ENCODE measurements at regions not wholly inside any gene's neighbourhood (a gene's known extent, or its start where the extent isn't known, plus 50 kb on each side); places are given as distances from the start of the nearest gene placed in this dataset.
"Not testable (repeated sequence)": the region's sequence is repeated elsewhere in the genome, so short reads cannot be mapped to it uniquely, and the experiment has no call there.

DNA sequence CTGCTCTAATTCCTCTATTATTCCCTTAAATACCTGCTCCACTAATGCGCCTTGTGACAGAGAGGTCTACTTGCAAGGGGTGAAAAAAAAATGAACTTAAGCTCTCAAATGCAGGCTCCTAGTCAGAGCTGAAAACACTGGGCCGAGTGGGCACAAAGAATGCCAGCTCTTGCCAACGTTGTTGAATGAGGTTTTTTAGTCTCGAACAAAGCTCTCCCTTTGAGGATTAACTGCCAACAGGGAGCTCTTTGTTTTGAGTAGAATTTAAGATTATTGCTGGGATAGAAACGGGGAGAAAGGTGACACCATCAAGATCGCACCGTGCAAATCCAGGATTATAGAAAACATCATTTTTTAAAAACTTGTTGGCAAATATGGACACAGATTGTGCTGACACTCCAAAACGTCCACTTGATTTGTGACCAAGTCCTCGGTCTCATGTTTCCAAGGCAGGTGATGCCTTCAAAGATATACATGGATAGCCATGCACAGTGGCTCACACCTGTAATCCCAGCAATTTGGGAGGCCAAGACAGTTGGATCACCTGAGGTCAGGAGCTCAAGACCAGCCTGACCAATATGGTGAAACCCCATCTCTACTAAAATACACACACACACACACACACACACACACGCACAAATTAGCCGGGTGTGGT is 163.2 kb downstream of the BMP7 start:
- no peak for DNase-seq (ENCODE audit: low read depth in 2 of 2)

DNA sequence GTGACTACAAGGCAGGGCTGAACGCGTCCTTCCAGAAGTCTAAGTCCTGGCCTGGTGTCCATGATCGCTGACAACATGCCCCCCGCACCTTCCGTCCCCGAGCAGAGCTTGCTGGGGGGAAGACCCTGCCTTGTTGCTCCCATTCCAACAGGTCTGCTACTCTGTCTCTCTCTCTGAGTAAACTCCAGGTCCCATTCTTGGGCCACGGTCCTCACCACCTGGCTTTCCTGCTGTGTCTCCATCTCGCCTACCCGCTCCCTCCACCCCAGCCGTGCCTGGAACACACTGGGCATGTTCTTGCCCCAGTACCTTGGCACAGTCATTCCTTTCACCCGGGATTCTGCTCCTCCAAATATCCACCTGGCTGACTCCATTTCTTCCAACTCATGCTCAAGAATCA is 162.3 kb downstream of the BMP7 start:
- no peak for DNase-seq (ENCODE audit: low read depth in 2 of 2)

DNA sequence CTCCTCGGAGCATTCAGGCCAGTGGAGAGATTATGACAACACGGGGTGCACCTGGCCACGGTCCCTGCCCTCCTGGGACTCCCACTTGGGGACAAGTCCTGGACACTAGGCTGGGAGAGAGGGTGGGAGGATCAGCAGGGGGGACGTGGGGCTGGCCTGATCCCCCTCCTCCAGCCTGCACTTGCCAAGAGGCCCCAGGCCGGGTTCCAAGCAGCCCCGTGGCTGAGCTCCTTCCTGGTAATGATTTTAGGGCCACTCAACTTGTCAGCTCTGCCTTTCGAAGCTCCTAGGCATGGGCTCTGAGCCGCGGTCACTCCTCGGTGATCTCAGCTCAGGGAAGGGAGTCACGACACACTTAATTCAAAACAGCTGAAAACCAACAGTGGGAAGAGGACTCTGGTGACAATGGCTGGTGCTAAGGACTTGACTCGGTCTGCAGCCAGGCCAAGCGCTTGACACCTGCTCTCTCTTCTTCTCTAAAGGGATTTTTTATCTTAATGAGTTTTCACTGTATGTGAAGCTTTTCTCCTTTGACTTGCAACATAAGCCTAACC is 161.7 kb downstream of the BMP7 start:
- no peak for DNase-seq (ENCODE audit: low read depth in 2 of 2)

DNA sequence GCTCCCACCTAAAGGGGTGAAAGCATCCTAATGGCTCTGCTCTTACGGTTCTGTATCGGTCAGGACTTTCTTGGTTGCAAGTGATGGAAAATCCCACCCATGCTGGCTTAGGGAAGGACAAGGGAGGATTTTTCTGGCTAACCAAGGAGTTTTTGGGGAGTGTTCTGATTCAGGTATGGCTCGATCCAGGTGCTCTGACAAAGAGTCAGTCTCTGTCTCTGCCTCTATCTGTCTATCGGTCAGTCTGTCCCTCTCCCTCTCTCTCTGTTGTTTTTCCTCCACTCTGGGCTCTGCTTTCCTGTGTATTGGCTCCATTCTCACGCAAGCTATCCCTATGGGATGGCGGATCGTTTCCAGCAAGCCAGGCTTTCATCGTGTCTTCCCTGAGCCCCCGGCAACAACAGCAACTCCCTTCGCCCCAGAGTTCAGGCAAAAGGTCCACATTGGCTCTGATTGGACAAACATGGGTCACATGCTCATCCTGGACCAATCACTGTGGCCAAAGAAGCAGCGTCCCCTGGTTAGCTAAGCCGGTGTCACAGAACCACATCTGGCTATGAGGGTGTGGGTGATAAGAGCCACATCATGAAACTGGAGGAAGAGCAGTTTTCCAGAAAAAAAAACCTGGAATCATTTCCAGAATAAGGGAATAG is 160.3 kb downstream of the BMP7 start:
- DNase-seq (ENCODE audit: low read depth in 2 of 2), result no peak

DNA sequence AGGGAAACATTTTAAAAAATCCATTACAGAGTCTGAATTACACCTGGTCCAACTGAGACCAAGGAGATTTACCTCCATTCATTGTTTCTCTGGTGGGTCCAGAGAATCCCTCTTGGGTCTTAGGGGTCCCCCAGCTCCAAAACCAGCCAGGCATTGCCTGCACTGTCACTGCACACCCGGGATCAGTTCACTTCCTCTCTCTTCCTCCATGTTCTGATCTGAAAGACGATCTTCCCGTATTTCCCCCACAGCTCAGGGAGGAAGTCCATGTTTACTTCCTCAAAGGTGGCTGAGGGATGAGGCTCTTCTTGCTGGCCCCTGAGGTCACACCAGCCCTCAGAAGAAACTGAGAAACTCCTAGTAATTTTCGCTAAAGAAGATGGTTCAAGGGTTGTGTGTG is 159.7 kb downstream of the BMP7 start:
- no peak for DNase-seq (ENCODE audit: low read depth in 2 of 2)

DNA sequence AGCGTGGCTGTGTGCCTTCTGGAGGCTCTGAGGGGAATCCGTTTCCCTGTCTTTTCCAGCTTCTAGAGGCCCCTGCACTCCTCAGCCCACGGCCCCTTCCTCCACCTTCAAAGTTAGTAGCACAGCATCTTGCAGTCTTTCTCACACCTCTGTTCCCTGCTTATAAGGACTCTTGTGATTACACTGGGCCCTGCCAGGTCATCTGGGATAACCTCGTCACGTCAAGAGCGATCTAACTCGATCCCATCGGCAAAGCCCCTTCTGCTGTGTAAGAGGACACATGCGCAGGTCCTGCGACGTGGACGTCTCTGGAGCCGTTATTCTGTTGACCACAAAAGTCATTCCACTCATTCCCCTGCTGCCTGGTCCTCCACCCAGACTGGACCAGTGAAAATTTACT is 159.2 kb downstream of the BMP7 start:
- DNase-seq (ENCODE audit: low read depth in 2 of 2), result no peak

DNA sequence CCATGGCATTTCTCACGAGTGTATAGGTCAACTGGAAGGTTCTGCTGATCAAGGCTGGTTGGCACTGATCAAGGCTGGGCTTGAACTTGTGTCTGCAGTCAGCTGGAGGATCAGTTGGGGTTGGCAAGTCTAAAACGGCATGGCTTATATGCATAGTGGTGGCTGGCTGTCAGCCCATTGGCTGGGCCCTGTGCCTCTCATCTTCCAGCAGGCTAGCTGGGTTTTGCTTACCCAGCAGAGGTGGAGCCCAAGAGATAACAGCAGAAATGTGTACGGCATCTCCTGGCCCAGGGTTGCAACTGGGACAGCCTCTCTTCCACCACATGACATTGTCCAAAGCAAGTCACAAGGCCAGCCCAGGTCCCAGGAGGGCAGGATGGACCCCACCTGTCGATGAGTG is 158.2 kb downstream of the BMP7 start:
- DNase-seq (ENCODE audit: low read depth in 2 of 2), result no peak

DNA sequence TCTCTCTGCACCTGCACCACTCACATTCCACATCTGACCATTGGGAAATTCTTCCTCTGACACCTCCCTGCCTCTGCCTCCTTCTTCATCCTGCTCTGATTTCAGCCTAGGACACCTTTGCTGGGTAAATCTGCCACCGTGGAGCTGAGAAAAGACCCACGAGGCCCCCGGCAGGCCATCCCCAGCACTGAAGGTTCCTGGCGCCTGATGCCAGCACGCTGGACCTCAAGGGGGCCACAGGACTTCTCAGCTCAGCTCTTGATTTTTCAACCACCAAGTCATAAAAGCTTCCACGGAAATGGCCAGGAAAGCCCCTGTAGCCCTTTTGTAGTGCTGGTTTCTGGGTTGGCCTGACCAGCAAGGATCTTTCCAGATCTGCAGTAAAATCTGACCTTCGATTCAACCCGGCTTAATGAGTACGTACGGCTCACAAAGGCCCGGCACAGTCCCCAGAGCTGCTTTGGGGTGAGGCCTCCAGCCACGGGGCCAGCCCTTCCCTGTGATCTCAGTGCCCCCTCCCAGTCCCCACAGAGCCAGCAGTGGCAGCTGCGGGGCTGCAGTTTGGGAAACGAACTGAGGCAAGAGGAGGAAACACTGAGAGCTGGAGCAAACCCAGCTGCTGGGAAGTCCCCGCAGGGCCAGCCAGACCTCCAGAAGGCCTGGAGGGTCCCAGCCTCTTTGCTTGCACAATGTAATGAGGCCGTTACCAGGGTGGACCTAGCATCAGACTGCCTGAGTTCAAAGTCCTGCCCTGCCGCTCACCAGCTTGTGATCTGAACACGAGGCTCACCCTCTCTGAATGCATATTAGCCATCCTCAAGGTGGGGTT is 157.5 kb downstream of the BMP7 start:
- no peak for DNase-seq (ENCODE audit: low read depth in 2 of 2)

DNA sequence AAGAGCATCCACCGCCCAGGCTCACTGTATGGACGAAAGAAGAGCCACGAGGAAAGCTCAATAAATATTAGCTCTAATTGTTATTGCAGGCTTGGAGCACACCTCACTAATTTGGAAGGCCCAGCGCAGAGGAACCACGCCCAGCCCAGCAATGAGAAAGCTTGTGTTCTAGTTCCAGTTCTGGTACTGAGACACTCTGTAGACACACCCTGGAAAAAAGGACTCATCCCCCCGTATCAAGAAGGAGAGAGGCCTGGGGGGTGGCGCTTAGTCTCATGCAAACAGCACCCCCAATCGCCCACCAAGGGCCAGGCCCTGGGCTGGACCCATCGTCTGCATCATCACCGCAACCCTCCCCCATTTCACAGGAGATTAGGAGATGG is 156.9 kb downstream of the BMP7 start:
- DNase-seq (ENCODE audit: low read depth in 2 of 2), result no peak

DNA sequence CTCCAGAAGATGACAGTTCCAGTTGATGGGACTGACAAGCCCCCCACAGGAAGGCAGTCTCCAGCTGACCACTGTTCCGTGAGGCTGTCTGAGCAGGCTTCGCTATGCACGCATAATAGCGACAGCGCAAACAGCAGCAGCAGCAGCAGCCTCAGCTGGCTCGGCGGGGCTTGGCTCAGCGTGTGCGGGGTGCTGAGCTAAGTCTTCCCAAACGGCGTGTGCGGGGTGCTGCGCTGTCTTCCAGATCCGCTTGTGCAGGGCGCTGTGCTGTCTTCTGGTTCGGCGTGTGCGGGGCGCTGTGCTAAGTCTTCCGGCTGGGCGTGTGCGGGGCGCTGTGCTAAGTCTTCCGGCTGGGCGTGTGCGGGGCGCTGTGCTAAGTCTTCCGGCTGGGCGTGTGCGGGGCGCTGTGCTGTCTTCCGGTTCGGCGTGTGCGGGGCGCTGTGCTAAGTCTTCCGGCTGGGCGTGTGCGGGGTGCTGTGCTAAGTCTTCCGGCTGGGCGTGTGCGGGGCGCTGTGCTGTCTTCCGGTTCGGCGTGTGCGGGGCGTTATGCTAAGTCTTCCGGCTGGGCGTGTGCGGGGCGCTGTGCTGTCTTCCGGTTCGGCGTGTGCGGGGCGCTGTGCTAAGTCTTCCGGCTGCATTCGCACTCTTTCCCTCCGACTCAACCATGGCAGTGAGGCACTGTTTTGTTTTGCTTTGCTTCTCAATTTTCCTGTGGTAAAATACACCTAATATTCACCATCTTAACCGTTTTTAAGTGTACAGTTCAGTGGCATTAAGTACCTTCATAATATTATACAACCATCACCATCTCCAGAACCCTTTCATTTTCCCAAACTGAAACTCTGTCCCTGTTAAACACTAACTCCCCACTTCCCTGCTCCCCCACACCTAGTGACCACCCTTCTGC is 156.1 kb downstream of the BMP7 start:
- DNase-seq (ENCODE audit: low read depth in 2 of 2), result not testable (repeated sequence)

DNA sequence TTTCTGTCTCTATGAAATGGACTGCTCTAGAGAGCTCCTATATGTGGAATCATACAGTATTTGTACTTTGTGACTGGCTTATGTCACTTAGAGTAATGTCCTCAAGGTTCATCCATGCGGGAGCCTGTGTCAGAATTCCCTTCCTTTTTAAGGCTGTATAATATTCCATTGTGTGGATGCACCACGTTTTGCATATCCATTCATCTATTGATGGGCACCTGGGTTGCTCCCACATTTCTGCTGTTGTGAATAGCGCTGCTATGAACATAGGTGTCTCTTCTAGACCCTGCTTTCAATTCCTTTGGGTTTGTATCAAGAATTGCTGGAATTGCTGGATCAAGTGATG is 155.4 kb downstream of the BMP7 start:
- no peak for DNase-seq (ENCODE audit: low read depth in 2 of 2)

DNA sequence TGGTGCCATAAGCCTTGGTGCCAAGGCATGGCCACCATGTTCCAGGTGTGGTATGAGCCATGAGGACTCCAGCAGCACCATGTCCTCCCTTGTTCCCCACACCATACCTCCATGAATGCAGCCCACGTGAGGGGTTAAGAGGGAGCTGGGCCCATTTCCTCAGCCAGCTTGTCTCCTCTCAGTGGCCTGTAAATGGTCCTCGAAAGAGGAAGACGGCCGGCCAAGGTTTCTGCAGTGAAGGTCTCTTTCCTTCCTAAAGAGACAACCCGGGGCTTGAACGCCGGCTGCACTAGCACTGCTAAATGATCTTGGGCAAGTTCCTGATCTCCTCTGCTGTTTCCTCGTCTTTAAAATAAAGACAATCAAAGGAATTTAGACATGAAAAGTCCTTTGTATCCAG is 154.0 kb downstream of the BMP7 start:
- DNase-seq (ENCODE audit: low read depth in 2 of 2), result no peak

DNA sequence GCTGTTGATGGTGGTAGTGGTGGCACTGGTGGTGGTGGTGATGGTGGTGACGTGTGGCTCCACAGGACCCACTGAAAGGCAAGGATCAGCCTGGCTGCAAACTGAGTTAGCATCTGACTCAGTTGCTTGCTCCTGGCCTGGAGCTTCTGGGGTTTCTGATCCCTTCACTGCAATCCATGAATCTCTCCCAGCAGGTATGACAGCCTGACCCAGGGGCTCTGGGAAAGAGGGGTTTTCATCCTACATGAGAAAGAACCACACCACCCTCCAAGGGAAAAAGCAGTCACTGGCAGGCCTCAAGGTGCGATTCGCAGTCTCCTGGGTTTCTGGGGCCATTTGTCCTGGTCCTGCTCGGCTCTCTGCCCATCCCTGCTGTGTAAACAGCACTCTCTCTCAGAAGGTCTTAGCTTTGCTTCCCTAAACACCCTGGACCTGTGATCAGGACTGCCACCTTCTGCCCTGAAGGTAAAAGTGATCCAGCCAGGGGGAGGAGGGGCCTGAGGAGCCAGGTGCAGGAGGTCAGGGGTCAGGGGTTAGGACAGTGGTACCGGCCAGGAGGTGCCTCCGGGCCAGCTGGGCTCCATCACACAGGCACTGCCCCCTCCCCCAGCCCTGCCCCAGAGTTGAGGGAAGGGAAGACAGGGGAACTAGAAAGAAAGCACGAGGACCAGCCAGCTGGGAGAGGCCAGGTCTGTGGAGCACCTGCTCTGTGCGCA is 152.0 kb downstream of the BMP7 start:
- no peak for DNase-seq (ENCODE audit: low read depth in 2 of 2)

DNA sequence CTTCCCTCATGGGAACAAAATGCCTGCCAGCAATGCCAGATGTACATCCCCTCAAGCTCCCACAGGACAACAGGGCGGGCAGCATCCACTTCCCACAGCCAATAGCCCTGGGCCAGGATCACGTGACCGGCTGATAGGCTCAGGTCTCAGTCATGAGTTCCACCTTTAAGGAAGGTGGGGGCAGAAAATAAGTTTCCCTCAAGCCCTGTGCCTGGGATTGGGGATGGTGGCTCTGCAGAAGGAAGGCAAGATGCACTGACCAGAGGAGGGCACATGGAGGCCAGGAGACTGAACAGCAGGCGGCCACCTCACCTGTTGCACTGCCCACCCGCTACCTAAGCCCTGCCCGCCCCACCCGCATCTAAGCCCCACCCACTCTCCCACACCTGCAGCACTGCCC is 149.1 kb downstream of the BMP7 start:
- no peak for DNase-seq (ENCODE audit: low read depth in 2 of 2)

DNA sequence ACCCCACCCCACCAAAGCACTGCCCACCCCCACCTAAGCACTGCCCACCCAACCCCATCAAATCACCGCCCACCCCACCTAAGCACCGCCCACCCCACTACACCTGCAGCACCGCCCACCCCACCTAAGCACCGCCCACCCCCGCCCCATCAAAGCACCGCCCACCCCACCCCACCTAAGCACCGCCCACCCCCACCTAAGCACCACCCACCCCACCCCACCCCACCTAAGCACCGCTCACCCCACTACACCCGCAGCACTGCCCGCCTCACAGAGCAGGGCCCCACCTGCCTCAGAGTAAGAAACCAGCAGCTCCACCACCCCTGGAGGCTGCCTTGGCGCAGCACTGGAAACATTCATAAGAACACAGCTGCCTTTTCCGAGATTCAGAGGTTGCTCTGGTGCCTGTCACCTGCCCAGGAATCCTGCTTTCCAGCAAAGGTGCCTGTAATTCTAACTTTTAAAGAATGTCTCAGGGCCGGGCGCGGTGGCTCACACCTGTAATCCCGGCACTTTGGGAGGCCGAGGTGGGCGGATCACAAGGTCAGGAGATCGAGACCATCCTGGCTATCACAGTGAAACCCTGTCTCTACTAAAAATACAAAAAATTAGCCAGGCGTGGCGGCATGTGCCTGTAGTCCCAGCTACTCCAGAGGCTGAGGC is 148.2 kb downstream of the BMP7 start:
- DNase-seq (ENCODE audit: low read depth in 2 of 2), result no peak

All from fibroblast of skin of left quadriceps (primary cell).